Suprapubic skin (tissue), 4 donors: ENCODE measurements at regions not wholly inside any gene's neighbourhood (a gene's known extent, or its start where the extent isn't known, plus 50 kb on each side); places are given as distances from the start of the nearest gene placed in this dataset.

ENCODE experiments used
- DNase-seq, 2 donors: peaks; one replicate each; pipeline ENCODE4 v3.0.0-alpha.2; 2019; ENCODE audit warnings: low spot score in 2 of 2
- H3K27ac ChIP-seq: fragments of 200-600 bp; sonication (generic); one replicate; pipeline ENCODE4 v1.5.1; 2019
- H3K27me3 ChIP-seq: fragments of 200-600 bp; sonication (generic); one replicate; pipeline ENCODE4 v1.5.1; 2019
- H3K36me3 ChIP-seq: fragments of 200-600 bp; sonication (generic); one replicate; pipeline ENCODE4 v1.5.1; 2019
- H3K4me1 ChIP-seq: fragments of 200-600 bp; sonication (generic); one replicate; pipeline ENCODE4 v1.5.1; 2019
- H3K4me3 ChIP-seq: fragments of 200-600 bp; sonication (generic); one replicate; pipeline ENCODE4 v1.5.1; 2019; ENCODE audit warnings: mild to moderate bottlenecking
- H3K9me3 ChIP-seq: fragments of 200-600 bp; sonication (generic); one replicate; pipeline ENCODE4 v1.5.1; 2019
- EP300 ChIP-seq: sonication (generic); formaldehyde crosslinking; IDR thresholded peaks from one replicate; pipeline ENCODE4 v1.6.1; 2017; ENCODE audit warnings: antibody characterized with exemption
- POLR2A ChIP-seq, 2 donors: fragments of 450-650 bp; IDR thresholded peaks; one replicate each; pipeline ENCODE4 v1.6.1; 2017; ENCODE audit warnings: antibody characterized with exemption in 2 of 2, mild to moderate bottlenecking in 2 of 2, moderate library complexity in 2 of 2
- POLR2AphosphoS5 ChIP-seq, 3 donors: sonication (generic); formaldehyde crosslinking; IDR thresholded peaks; one replicate each; pipeline ENCODE4 v1.6.1; 2017; ENCODE audit warnings: antibody characterized with exemption in 3 of 3
- WGBS: methylation state at CpG from one replicate; pipeline ENCODE4 v1.1.5; 2018; 5-methylcytosine and 5-hydroxymethylcytosine counted together
- TF ChIP-seq, protein P1 (sequence below), 2 donors: fragments of 200-600 bp in 1 of 2; fragments of 450-650 bp in 1 of 2; sonication (generic) in 1 of 2; IDR thresholded peaks; one replicate each; pipeline ENCODE4 v1.5.1; 2016 to 2019; ENCODE audit warnings: antibody characterized with exemption in 2 of 2, mild to moderate bottlenecking in 1 of 2, moderate library complexity in 1 of 2

DNA sequence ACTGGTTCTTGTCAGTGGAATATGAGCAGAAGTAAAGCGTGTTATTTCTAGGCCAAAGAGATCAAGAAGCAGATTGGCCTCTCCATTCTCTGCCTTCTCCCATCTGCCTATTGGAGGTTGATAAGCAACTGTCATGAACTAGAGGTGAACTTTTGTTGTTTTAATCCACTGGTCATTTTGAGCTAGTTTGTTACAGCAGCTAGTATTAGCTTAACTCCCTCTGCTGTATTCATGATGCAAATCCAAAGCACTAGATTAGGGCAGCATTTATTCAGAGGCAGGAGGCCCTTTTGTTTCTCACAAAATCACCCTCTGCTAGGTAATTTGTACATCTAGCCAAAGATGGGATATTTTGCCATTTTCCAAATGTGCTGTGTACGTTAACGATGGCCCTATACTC, 97.3 kb upstream of the DPT start:
- no peaks in the 10 kb centered on the region for H3K27me3 ChIP-seq
- no peaks in the 10 kb centered on the region for H3K9me3 ChIP-seq
- 91% methylated on average over 3 of the region's 3 CpGs for WGBS
- H3K4me3 ChIP-seq = no peak overlapping the region
- H3K4me1 ChIP-seq = no peaks in the 10 kb centered on the region
- no peak for TF ChIP-seq EP300
- TF ChIP-seq, protein P1, sequence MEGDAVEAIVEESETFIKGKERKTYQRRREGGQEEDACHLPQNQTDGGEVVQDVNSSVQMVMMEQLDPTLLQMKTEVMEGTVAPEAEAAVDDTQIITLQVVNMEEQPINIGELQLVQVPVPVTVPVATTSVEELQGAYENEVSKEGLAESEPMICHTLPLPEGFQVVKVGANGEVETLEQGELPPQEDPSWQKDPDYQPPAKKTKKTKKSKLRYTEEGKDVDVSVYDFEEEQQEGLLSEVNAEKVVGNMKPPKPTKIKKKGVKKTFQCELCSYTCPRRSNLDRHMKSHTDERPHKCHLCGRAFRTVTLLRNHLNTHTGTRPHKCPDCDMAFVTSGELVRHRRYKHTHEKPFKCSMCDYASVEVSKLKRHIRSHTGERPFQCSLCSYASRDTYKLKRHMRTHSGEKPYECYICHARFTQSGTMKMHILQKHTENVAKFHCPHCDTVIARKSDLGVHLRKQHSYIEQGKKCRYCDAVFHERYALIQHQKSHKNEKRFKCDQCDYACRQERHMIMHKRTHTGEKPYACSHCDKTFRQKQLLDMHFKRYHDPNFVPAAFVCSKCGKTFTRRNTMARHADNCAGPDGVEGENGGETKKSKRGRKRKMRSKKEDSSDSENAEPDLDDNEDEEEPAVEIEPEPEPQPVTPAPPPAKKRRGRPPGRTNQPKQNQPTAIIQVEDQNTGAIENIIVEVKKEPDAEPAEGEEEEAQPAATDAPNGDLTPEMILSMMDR (IDR thresholded peaks at IDR 0.05) = no peak
- no peak for TF ChIP-seq POLR2AphosphoS5 (IDR thresholded peaks at IDR 0.05)
- H3K36me3 ChIP-seq = no peaks in the 10 kb centered on the region
- DNase-seq = no peak
- H3K27ac ChIP-seq = no peak overlapping the region

- H3K36me3 ChIP-seq = no peaks in the 10 kb centered on the region
- no peaks in the 10 kb centered on the region for H3K9me3 ChIP-seq
- H3K27ac ChIP-seq = no peak overlapping the region
- H3K4me1 ChIP-seq = no peaks in the 10 kb centered on the region
- WGBS = 97% methylated on average over 2 of the region's 2 CpGs
- TF ChIP-seq POLR2AphosphoS5 (IDR thresholded peaks at IDR 0.05) = no peak
- no peak for TF ChIP-seq POLR2A (IDR thresholded peaks at IDR 0.05)
- TF ChIP-seq EP300 = no peak
- TF ChIP-seq, protein P1 (IDR thresholded peaks at IDR 0.05) = no peak
- H3K27me3 ChIP-seq = no peaks in the 10 kb centered on the region
- H3K4me3 ChIP-seq = no peak overlapping the region
- no peak for DNase-seq
Measured at GRCh38 chr1:168827557-168827956, 98.6 kb upstream of the DPT start.

DNA sequence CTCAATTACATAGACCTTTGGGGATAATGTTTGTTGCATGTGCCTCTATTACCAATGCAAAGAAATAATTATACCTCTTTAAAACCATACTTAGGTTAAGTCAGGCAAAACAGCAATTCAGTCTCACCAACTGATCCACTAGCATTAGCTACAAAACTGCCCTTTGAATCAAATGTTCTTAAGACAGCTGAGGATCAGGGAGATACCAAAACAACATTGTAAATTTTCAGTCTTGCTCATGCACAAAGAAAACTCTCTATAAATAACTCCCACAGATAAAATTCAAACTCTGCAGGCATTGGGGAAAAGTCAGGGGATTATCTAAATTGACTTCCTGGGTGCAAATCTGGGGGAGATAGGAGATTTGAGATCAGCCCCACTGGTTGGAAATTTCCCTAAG, 100.9 kb upstream of the DPT start:
- TF ChIP-seq POLR2A (IDR thresholded peaks at IDR 0.05) (no peak), POLR2AphosphoS5 (IDR thresholded peaks at IDR 0.05) (no peak), EP300 (no peak)
- TF ChIP-seq, protein P1 (IDR thresholded peaks at IDR 0.05) = no peak
- H3K27me3 ChIP-seq = no peaks in the 10 kb centered on the region
- no peak overlapping the region for H3K4me3 ChIP-seq
- H3K4me1 ChIP-seq = no peaks in the 10 kb centered on the region
- no peaks in the 10 kb centered on the region for H3K36me3 ChIP-seq
- H3K27ac ChIP-seq = no peak overlapping the region
- no peaks in the 10 kb centered on the region for H3K9me3 ChIP-seq
- no peak for DNase-seq

GRCh38 chr1:168830562-168830961, 101.6 kb upstream of the DPT start:
- H3K4me3 ChIP-seq = no peak overlapping the region
- 96% methylated on average over 2 of the region's 2 CpGs for WGBS
- no peaks in the 10 kb centered on the region for H3K36me3 ChIP-seq
- no peaks in the 10 kb centered on the region for H3K9me3 ChIP-seq
- no peak for DNase-seq
- no peaks in the 10 kb centered on the region for H3K27me3 ChIP-seq
- H3K27ac ChIP-seq = no peak overlapping the region
- TF ChIP-seq EP300 = no peak
- TF ChIP-seq POLR2A (IDR thresholded peaks at IDR 0.05) = no peak
- H3K4me1 ChIP-seq = no peaks in the 10 kb centered on the region

DNA sequence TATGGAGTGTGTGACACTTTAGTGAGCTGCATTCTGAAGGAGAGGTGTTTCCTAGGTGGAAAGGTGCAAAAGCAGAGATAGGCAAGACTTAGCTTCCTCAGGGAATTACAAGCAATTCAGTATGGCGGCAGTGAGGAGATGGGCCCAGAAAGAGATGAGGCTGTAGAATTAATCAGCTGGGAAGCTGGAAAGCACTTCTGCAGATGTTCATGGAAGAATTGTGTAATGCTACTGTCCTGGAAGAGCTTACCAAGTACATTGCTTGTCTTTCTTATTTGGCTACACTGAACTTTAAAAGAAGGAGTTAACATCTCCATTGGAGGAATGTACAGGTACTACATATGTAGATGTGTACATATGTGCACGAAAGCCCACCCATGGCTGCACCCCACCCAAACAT, 103.7 kb upstream of the DPT start:
- no peaks in the 10 kb centered on the region for H3K27me3 ChIP-seq
- H3K9me3 ChIP-seq = no peaks in the 10 kb centered on the region
- H3K4me3 ChIP-seq = no peak overlapping the region
- 88% methylated on average over 2 of the region's 2 CpGs for WGBS
- no peak for TF ChIP-seq POLR2AphosphoS5 (IDR thresholded peaks at IDR 0.05)
- TF ChIP-seq, protein P1 (IDR thresholded peaks at IDR 0.05) = no peak
- TF ChIP-seq POLR2A (IDR thresholded peaks at IDR 0.05) = no peak
- TF ChIP-seq EP300 = no peak
- no peak for DNase-seq
- H3K36me3 ChIP-seq = no peaks in the 10 kb centered on the region
- H3K27ac ChIP-seq = no peak overlapping the region
- no peaks in the 10 kb centered on the region for H3K4me1 ChIP-seq

DNA sequence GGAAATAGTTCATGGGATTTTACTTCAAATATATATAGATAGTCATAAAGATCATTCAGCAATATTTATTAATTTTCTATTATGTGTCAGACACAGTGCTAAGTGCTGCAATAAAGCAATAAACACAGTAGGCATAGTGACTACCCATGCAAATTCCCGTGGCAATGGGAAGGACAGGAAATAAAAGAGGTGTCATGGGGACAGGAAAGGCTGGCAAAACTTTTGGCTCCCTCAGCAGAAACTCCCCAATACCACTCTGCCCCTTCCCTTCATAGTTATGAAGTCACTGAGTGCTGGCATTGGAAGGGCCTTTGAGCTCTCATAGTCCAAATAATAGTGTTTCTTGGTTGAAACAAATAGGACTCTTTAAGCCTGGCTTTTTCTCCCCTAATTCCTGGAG, 104.4 kb upstream of the DPT start:
- TF ChIP-seq, protein P1 (IDR thresholded peaks at IDR 0.05) = no peak
- TF ChIP-seq POLR2AphosphoS5 (IDR thresholded peaks at IDR 0.05) = no peak
- no peak for TF ChIP-seq POLR2A (IDR thresholded peaks at IDR 0.05)
- no peak for TF ChIP-seq EP300
- Histone ChIP-seq H3K36me3 (no peaks in the 10 kb centered on the region), H3K27me3 (no peaks in the 10 kb centered on the region), H3K4me1 (no peaks in the 10 kb centered on the region), H3K4me3 (no peak overlapping the region), H3K9me3 (no peaks in the 10 kb centered on the region), H3K27ac (no peak overlapping the region)
- DNase-seq = no peak
- WGBS = 62% methylated on average over 1 of the region's 1 CpG
